Esophagus muscularis mucosa (tissue), 4 donors: ENCODE measurements at regions not wholly inside any gene's neighbourhood (a gene's known extent, or its start where the extent isn't known, plus 50 kb on each side); places are given as distances from the start of the nearest gene placed in this dataset.

Experiments used
- EP300 ChIP-seq: sonication (generic); formaldehyde crosslinking; IDR thresholded peaks from one replicate; pipeline ENCODE4 v1.6.1; 2017; ENCODE audit warnings: antibody characterized with exemption
- POLR2A ChIP-seq: fragments of 450-650 bp; IDR thresholded peaks from one replicate; pipeline ENCODE4 v1.6.1; 2017; ENCODE audit warnings: antibody characterized with exemption, moderate library complexity, mild to moderate bottlenecking, low read depth
- TF ChIP-seq, protein P1 (sequence below), 3 experiments: fragments of 200-600 bp in 2 of 3; fragments of 450-650 bp in 1 of 3; sonication (generic) in 2 of 3; IDR thresholded peaks; one replicate each; pipeline ENCODE4 v1.5.1; 2017 to 2019; ENCODE audit warnings: antibody characterized with exemption in 3 of 3, mild to moderate bottlenecking in 2 of 3, moderate library complexity in 1 of 3

DNA sequence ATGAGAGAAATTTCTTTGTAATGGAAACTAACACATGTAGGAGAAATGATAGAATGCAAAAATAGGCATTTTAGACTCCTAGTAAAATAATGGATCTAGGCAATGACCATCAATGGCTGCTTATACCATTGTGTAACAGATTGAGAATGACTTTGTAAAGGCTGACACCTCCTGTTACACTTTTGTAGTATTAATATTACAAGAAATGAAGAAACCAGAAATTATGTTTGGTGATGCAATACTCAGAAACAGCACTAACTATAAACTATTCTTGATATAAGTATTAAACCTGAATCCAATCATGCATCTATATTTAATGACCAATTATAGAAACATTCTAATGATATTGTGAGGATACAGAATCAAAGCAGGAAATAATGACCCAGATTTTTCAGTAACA lies 108.5 kb upstream of the CNTN1 start:
- TF ChIP-seq EP300 (no peak), POLR2A (no peak)
- TF ChIP-seq, protein P1, sequence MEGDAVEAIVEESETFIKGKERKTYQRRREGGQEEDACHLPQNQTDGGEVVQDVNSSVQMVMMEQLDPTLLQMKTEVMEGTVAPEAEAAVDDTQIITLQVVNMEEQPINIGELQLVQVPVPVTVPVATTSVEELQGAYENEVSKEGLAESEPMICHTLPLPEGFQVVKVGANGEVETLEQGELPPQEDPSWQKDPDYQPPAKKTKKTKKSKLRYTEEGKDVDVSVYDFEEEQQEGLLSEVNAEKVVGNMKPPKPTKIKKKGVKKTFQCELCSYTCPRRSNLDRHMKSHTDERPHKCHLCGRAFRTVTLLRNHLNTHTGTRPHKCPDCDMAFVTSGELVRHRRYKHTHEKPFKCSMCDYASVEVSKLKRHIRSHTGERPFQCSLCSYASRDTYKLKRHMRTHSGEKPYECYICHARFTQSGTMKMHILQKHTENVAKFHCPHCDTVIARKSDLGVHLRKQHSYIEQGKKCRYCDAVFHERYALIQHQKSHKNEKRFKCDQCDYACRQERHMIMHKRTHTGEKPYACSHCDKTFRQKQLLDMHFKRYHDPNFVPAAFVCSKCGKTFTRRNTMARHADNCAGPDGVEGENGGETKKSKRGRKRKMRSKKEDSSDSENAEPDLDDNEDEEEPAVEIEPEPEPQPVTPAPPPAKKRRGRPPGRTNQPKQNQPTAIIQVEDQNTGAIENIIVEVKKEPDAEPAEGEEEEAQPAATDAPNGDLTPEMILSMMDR (IDR thresholded peaks at IDR 0.05) = no peak
